H1 (cell line): ENCODE measurements at regions not wholly inside any gene's neighbourhood (a gene's known extent, or its start where the extent isn't known, plus 50 kb on each side); places are given as distances from the start of the nearest gene placed in this dataset.

Experiments
- CTCF ChIA-PET: fragments of 300-600 bp; sonication (Branson Sonifier 250); formaldehyde crosslinking; loops from one replicate; lab custom pipeline; 2021; ENCODE audit not compliant: partially characterized antibody; lab: Charles Lee
- POLR2A ChIA-PET: fragments of 300-600 bp; sonication (Branson Sonifier 250); formaldehyde crosslinking; loops from one replicate; lab custom pipeline; 2021; ENCODE audit warnings: inconsistent platforms; ENCODE audit not compliant: partially characterized antibody; lab: Charles Lee
- DNase-seq, 2 experiments: peaks; one replicate each; pipeline versions ENCODE4 v3.0.0 to v3.0.0-alpha.2; 2010 to 2022; ENCODE audit warnings: low spot score in 2 of 2, low read depth in 1 of 2, mixed read lengths in 1 of 2
- FAIRE-seq: peaks from 2 replicates; lab custom pipeline; 2011; peaks lifted over from hg19 to GRCh38; lab: Jason Lieb, UNC
- H2AFZ ChIP-seq: 2 replicates; pipeline ENCODE4 v1.8.1; 2012; ENCODE audit warnings: low read length, inconsistent platforms
- H2AK5ac ChIP-seq: 2 replicates; pipeline ENCODE4 v1.6.1; 2013; ENCODE audit warnings: low read depth, low read length
- H2BK120ac ChIP-seq: replicated peaks from 2 replicates; pipeline ENCODE3; 2013; ENCODE audit warnings: low read depth, low read length, inconsistent platforms
- H2BK12ac ChIP-seq: 2 replicates; pipeline ENCODE4 v1.6.1; 2013; ENCODE audit warnings: low read depth, low read length
- H2BK15ac ChIP-seq: 2 replicates; pipeline ENCODE4 v1.6.1; 2013; ENCODE audit warnings: low read length
- H2BK20ac ChIP-seq: 2 replicates; pipeline ENCODE4 v1.6.1; 2013; ENCODE audit warnings: low read length
- H2BK5ac ChIP-seq: 2 replicates; pipeline ENCODE4 v1.6.1; 2013; ENCODE audit warnings: low read depth, low read length
- H3K14ac ChIP-seq: 2 replicates; pipeline ENCODE4 v1.6.1; 2013; ENCODE audit warnings: inconsistent platforms; ENCODE audit not compliant: insufficient read length
- H3K18ac ChIP-seq: 2 replicates; pipeline ENCODE4 v1.6.1; 2013; ENCODE audit warnings: low read length; ENCODE audit errors: extremely low read depth
- H3K23ac ChIP-seq: 2 replicates; pipeline ENCODE4 v1.6.1; 2013; ENCODE audit warnings: inconsistent platforms; ENCODE audit not compliant: insufficient read length
- H3K23me2 ChIP-seq: 2 replicates; pipeline ENCODE4 v1.6.1; 2013; ENCODE audit warnings: low read depth, low read length
- H3K27ac ChIP-seq: 2 replicates; pipeline ENCODE4 v1.6.1; 2011; ENCODE audit warnings: low read depth, low read length, inconsistent platforms
- H3K27me3 ChIP-seq, 4 experiments: replicated peaks in 1 of 4; 1 replicate in 1 of 4; 2 replicates in 3 of 4; pipeline versions ENCODE4 v1.6.1 to v1.8.1; 2011 to 2013; ENCODE audit warnings: low read length in 3 of 4, mild to moderate bottlenecking in 3 of 4, inconsistent platforms in 2 of 4, mixed read lengths in 2 of 4, moderate library complexity in 1 of 4; ENCODE audit not compliant: control insufficient read depth in 3 of 4, insufficient read depth in 3 of 4; ENCODE audit errors: extremely low read depth in 1 of 4
- H3K36me3 ChIP-seq, 4 experiments: 2 replicates each; pipeline versions ENCODE4 v1.6.1 to v1.8.1; 2011 to 2013; ENCODE audit warnings: mild to moderate bottlenecking in 4 of 4, low read length in 3 of 4, moderate library complexity in 2 of 4, control low read depth in 1 of 4, inconsistent platforms in 1 of 4; ENCODE audit not compliant: insufficient read depth in 4 of 4, control insufficient read depth in 2 of 4
- H3K4ac ChIP-seq: replicated peaks from 2 replicates; pipeline ENCODE3; 2013; ENCODE audit warnings: low read length, low read depth, mixed read lengths, inconsistent platforms; ENCODE audit not compliant: insufficient read length
- H3K4me1 ChIP-seq, 4 experiments: replicated peaks in 1 of 4; 1 replicate in 1 of 4; 2 replicates in 3 of 4; pipeline versions ENCODE4 v1.6.1 to v1.8.1; 2011 to 2013; ENCODE audit warnings: low read length in 3 of 4, inconsistent platforms in 2 of 4, mixed read lengths in 1 of 4; ENCODE audit not compliant: insufficient read depth in 4 of 4, control insufficient read depth in 3 of 4
- H3K4me2 ChIP-seq, 2 experiments: 2 replicates each; pipeline versions ENCODE4 v1.6.1 to v1.8.1; 2011 to 2013; ENCODE audit warnings: low read depth in 2 of 2, low read length in 2 of 2, control low read depth in 1 of 2, inconsistent platforms in 1 of 2, mild to moderate bottlenecking in 1 of 2; ENCODE audit not compliant: insufficient read depth in 1 of 2
- H3K4me3 ChIP-seq, 4 experiments: fragments of 200-600, 300-600 bp in 1 of 4; sonication (generic), shearing (Covaris generic), sonication (Bioruptor Twin) in 1 of 4; 2 replicates each; pipeline versions ENCODE4 v1.5.1 to v1.8.1; 2011 to 2016; ENCODE audit warnings: low read length in 4 of 4, low read depth in 3 of 4, control low read depth in 2 of 4, inconsistent platforms in 2 of 4, mild to moderate bottlenecking in 2 of 4, mixed read lengths in 1 of 4, moderate library complexity in 1 of 4; ENCODE audit not compliant: insufficient read depth in 2 of 4; ENCODE audit errors: extremely low read depth in 1 of 4
- H3K56ac ChIP-seq: replicated peaks from 2 replicates; pipeline ENCODE3; 2013; ENCODE audit warnings: low read depth, mild to moderate bottlenecking, mixed read lengths, low read length, inconsistent platforms; ENCODE audit not compliant: insufficient read length
- H3K79me1 ChIP-seq: 2 replicates; pipeline ENCODE4 v1.6.1; 2013; ENCODE audit warnings: low read depth, low read length, control low read depth
- H3K79me2 ChIP-seq, 2 experiments: 2 replicates each; pipeline versions ENCODE4 v1.6.1 to v1.8.1; 2012 to 2013; ENCODE audit warnings: low read length in 2 of 2, mild to moderate bottlenecking in 2 of 2, inconsistent platforms in 1 of 2; ENCODE audit not compliant: insufficient read depth in 2 of 2, control insufficient read depth in 1 of 2
- H3K9ac ChIP-seq, 4 experiments: replicated peaks in 1 of 4; 1 replicate in 1 of 4; 2 replicates in 3 of 4; pipeline versions ENCODE4 v1.6.1 to v1.8.1; 2011 to 2013; ENCODE audit warnings: low read depth in 3 of 4, low read length in 3 of 4, control low read depth in 2 of 4, mild to moderate bottlenecking in 2 of 4, moderate library complexity in 2 of 4, inconsistent platforms in 1 of 4; ENCODE audit errors: extremely low read depth in 1 of 4
- H3K9me3 ChIP-seq, 2 experiments: 2 replicates each; pipeline versions ENCODE4 v1.6.1 to v1.8.1; 2012 to 2013; ENCODE audit warnings: mild to moderate bottlenecking in 2 of 2, moderate library complexity in 2 of 2, control low read depth in 1 of 2, inconsistent platforms in 1 of 2, low read depth in 1 of 2, low read length in 1 of 2, mixed read lengths in 1 of 2; ENCODE audit not compliant: insufficient read depth in 2 of 2
- H4K20me1 ChIP-seq, 2 experiments: replicated peaks in 1 of 2; 2 replicates each; pipeline versions ENCODE3 to v1.8.1; 2011 to 2013; ENCODE audit warnings: inconsistent platforms in 2 of 2, low read length in 2 of 2, mild to moderate bottlenecking in 1 of 2; ENCODE audit not compliant: insufficient read depth in 2 of 2, control insufficient read depth in 1 of 2
- H4K5ac ChIP-seq: 2 replicates; pipeline ENCODE4 v1.6.1; 2013; ENCODE audit warnings: low read length, low read depth, mixed read lengths, inconsistent platforms; ENCODE audit not compliant: insufficient read length
- H4K8ac ChIP-seq: 2 replicates; pipeline ENCODE4 v1.8.0; 2013; ENCODE audit warnings: mild to moderate bottlenecking, moderate library complexity, low read length, inconsistent platforms; ENCODE audit not compliant: insufficient read depth; ENCODE audit errors: extremely low read depth
- H4K91ac ChIP-seq: replicated peaks from 2 replicates; pipeline ENCODE3; 2013; ENCODE audit warnings: low read length, mixed read lengths, inconsistent platforms; ENCODE audit not compliant: insufficient read length
- CHD1 ChIP-seq: IDR thresholded peaks from 2 replicates; pipeline ENCODE4 v1.6.1; 2012; ENCODE audit warnings: low read depth, low read length, improper control_type of control experiment
- CTBP2 ChIP-seq: IDR thresholded peaks from 2 replicates; pipeline ENCODE4 v1.7.0; 2011; ENCODE audit warnings: borderline replicate concordance, mild to moderate bottlenecking, moderate library complexity, mixed read lengths, low read length; ENCODE audit not compliant: insufficient read depth, insufficient read length
- EP300 ChIP-seq, 2 experiments: IDR thresholded peaks; 1 replicate in 1 of 2; 2 replicates in 1 of 2; pipeline ENCODE4 v1.6.1; 2011 to 2012; ENCODE audit warnings: low read depth in 2 of 2, low read length in 2 of 2, mild to moderate bottlenecking in 2 of 2, borderline replicate concordance in 1 of 2, inconsistent platforms in 1 of 2, moderate library complexity in 1 of 2
- FOSL1 ChIP-seq: IDR thresholded peaks from 2 replicates; pipeline ENCODE4 v1.6.1; 2011; ENCODE audit warnings: mild to moderate bottlenecking, low read depth, low read length, moderate library complexity; ENCODE audit not compliant: insufficient read depth
- GTF2F1 ChIP-seq: IDR thresholded peaks from 2 replicates; pipeline ENCODE4 v1.6.1; 2012; ENCODE audit warnings: low read depth, low read length, improper control_type of control experiment, borderline replicate concordance
- HDAC2 ChIP-seq, 2 experiments: fragments of 300-600 bp in 1 of 2; sonication (generic) in 1 of 2; IDR thresholded peaks; 2 replicates each; pipeline ENCODE4 v1.6.1; 2011 to 2012; ENCODE audit warnings: low read depth in 2 of 2, low read length in 2 of 2, mild to moderate bottlenecking in 2 of 2, moderate library complexity in 2 of 2, borderline replicate concordance in 1 of 2, inconsistent platforms in 1 of 2
- JUN ChIP-seq: IDR thresholded peaks from 2 replicates; pipeline ENCODE4 v1.6.1; 2011; ENCODE audit warnings: low read depth, mild to moderate bottlenecking, improper control_type of control experiment, low read length
- JUND ChIP-seq: IDR thresholded peaks from 2 replicates; pipeline ENCODE4 v1.6.1; 2011; ENCODE audit warnings: mild to moderate bottlenecking, improper control_type of control experiment, low read length
- NANOG ChIP-seq: IDR thresholded peaks from 2 replicates; pipeline ENCODE4 v1.6.1; 2011; ENCODE audit warnings: low read length, low read depth, mild to moderate bottlenecking, inconsistent platforms; ENCODE audit not compliant: insufficient read depth, poor library complexity, severe bottlenecking
- POU5F1 ChIP-seq: IDR thresholded peaks from 2 replicates; pipeline ENCODE4 v1.6.1; 2011; ENCODE audit warnings: low read depth, mild to moderate bottlenecking, low read length, moderate library complexity
- SIRT6 ChIP-seq: IDR thresholded peaks from one replicate; pipeline ENCODE4 v1.7.1; 2012; ENCODE audit warnings: low read length, inconsistent platforms
- SP2 ChIP-seq: IDR thresholded peaks from 2 replicates; pipeline ENCODE4 v1.6.1; 2012; ENCODE audit warnings: mild to moderate bottlenecking, low read length, inconsistent platforms
- SRF ChIP-seq: IDR thresholded peaks from 2 replicates; pipeline ENCODE4 v1.6.1; 2011; ENCODE audit warnings: mild to moderate bottlenecking, low read depth, low read length, moderate library complexity
- WGBS, 2 experiments: shearing (Covaris generic) in 1 of 2; methylation state at CpG; one replicate each; pipeline versions ENCODE4 v1.1.6 to v1.1.7; 2013 to 2015; ENCODE audit warnings: low lambda C conversion rate in 2 of 2, mixed read lengths in 2 of 2, inconsistent platforms in 1 of 2, low coverage in 1 of 2, missing lambda C conversion rate in 1 of 2; ENCODE audit not compliant: insufficient replicate concordance in 2 of 2, insufficient coverage in 1 of 2, insufficient read length in 1 of 2; ENCODE audit errors: extremely low coverage in 1 of 2, missing lambda C conversion rate in 1 of 2; 5-methylcytosine and 5-hydroxymethylcytosine counted together

GRCh38 chr6:40185486-40185885 is 251.2 kb upstream of the MOCS1 start:
- Histone ChIP-seq H2AK5ac (no peak overlapping the region), H2BK120ac (no peak overlapping the region), H3K27me3 (no peaks in the 10 kb centered on the region), H3K56ac (no peak overlapping the region), H2AFZ (no peak overlapping the region), H2BK15ac (no peak overlapping the region; the same call in 1 of the 2 replicates), H3K4ac (no peak overlapping the region), H3K36me3 (no peaks in the 10 kb centered on the region), H2BK12ac (peak overlapping the region; percentile 30; the same call in 1 of the 2 replicates), H3K9ac (no peak overlapping the region), H3K79me1 (no peaks in the 10 kb centered on the region), H4K5ac (no peak overlapping the region), H3K23ac (no peak overlapping the region), H3K27ac (peak overlapping the region; percentile 45; the same call in 1 of the 2 replicates), H3K9me3 (no peaks in the 10 kb centered on the region), H3K4me2 (no peak overlapping the region), H4K20me1 (no peaks in the 10 kb centered on the region), H3K4me3 (no peak overlapping the region), H3K4me1 (peaks cover 0 to 10% (median 4%) of the 10 kb centered on the region in 4 experiments; a peak in 5 of 7 replicates), H3K23me2 (no peaks in the 10 kb centered on the region), H4K91ac (peak overlapping the region; percentile 71), H2BK5ac (peak overlapping the region; percentile 20; the same call in 1 of the 2 replicates), H3K79me2 (no peaks in the 10 kb centered on the region), H3K18ac (peak overlapping the region; percentile 25; the same call in 1 of the 2 replicates), H3K14ac (no peak overlapping the region), H2BK20ac (no peak overlapping the region), H4K8ac (no peak overlapping the region)
- FAIRE-seq = no peak
- TF ChIP-seq FOSL1 (no peak), EP300 (IDR thresholded peaks at IDR 0.05; ENCODE audit: borderline replicate concordance in 1 of 2, low read depth in 2 of 2, low read length in 2 of 2) (no peak), CTBP2 (no peak), POU5F1 (no peak), SIRT6 (no peak), SP2 (no peak), NANOG (no peak), HDAC2 (IDR thresholded peaks at IDR 0.05; ENCODE audit: borderline replicate concordance in 1 of 2, low read depth in 2 of 2, low read length in 2 of 2) (no peak), JUN (no peak), JUND (no peak), GTF2F1 (no peak), SRF (no peak), CHD1 (no peak)
- no peak for DNase-seq
- POLR2A ChIA-PET = no interaction called here
- CTCF ChIA-PET = no interaction called here
- WGBS, 2 experiments = 88% methylated on average over 1 of the region's 1 CpG; no CpG with 5 or more reads in 1 of the 2 experiments
